Spinal cord (tissue), 9 donors: ENCODE measurements at regions not wholly inside any gene's neighbourhood (a gene's known extent, or its start where the extent isn't known, plus 50 kb on each side); places are given as distances from the start of the nearest gene placed in this dataset.
A peak's percentile ranks its signal among the peaks of the same experiment; 100 is the strongest.

Experiments
- DNase-seq, 6 donors: peaks; one replicate each; pipeline versions ENCODE4 v3.0.0 to v3.0.0-alpha.2; 2013 to 2015; ENCODE audit warnings: low spot score in 6 of 6, low read depth in 4 of 6
- H3K27ac ChIP-seq: one replicate; pipeline ENCODE4 v1.5.1; 2013; ENCODE audit warnings: low read depth, low read length, control low read depth
- H3K27me3 ChIP-seq: one replicate; pipeline ENCODE4 v1.6.1; 2013; ENCODE audit warnings: low read length; ENCODE audit not compliant: control insufficient read depth, insufficient read depth
- H3K36me3 ChIP-seq: one replicate; pipeline ENCODE4 v1.6.1; 2013; ENCODE audit warnings: low read length; ENCODE audit not compliant: control insufficient read depth, insufficient read depth
- H3K4me1 ChIP-seq: one replicate; pipeline ENCODE4 v1.6.1; 2013; ENCODE audit warnings: low read length; ENCODE audit not compliant: control insufficient read depth, insufficient read depth
- H3K4me3 ChIP-seq: one replicate; pipeline ENCODE4 v1.5.1; 2013; ENCODE audit warnings: low read depth, low read length, control low read depth
- H3K9me3 ChIP-seq: one replicate; pipeline ENCODE4 v1.6.1; 2013; ENCODE audit warnings: low read length; ENCODE audit not compliant: control insufficient read depth, insufficient read depth
- WGBS: methylation state at CpG from one replicate; pipeline ENCODE4 v1.1.5; 2013; ENCODE audit warnings: missing lambda C conversion rate; ENCODE audit not compliant: insufficient coverage; 5-methylcytosine and 5-hydroxymethylcytosine counted together
- donor health status: healthy.

- Histone ChIP-seq H3K27me3 (no peaks in the 10 kb centered on the region), H3K4me1 (peaks cover 5% of the 10 kb centered on the region), H3K36me3 (no peaks in the 10 kb centered on the region), H3K27ac (no peak overlapping the region), H3K4me3 (no peak overlapping the region), H3K9me3 (no peaks in the 10 kb centered on the region)
- 79% methylated on average over 8 of the region's 10 CpGs for WGBS
- no peak for DNase-seq
Observed at GRCh38 chr9:92187989-92188714, 72.9 kb upstream of the SPTLC1 start.

GRCh38 chr9:92187390-92187789 is 72.2 kb upstream of the SPTLC1 start:
- Histone ChIP-seq H3K4me1 (peaks cover 5% of the 10 kb centered on the region), H3K4me3 (no peak overlapping the region), H3K27me3 (no peaks in the 10 kb centered on the region), H3K36me3 (no peaks in the 10 kb centered on the region), H3K9me3 (no peaks in the 10 kb centered on the region), H3K27ac (no peak overlapping the region)
- 87% methylated on average over 3 of the region's 3 CpGs for WGBS
- DNase-seq: no peak

GRCh38 chr9:92186631-92187030 is 71.4 kb upstream of the SPTLC1 start:
- H3K9me3 ChIP-seq: no peaks in the 10 kb centered on the region
- H3K36me3 ChIP-seq: no peaks in the 10 kb centered on the region
- H3K4me1 ChIP-seq: peaks cover 5% of the 10 kb centered on the region
- no peaks in the 10 kb centered on the region for H3K27me3 ChIP-seq
- no peak overlapping the region for H3K27ac ChIP-seq
- H3K4me3 ChIP-seq: no peak overlapping the region
- WGBS: 81% methylated on average over 7 of the region's 7 CpGs
- DNase-seq: no peak

- H3K27ac ChIP-seq: no peak overlapping the region
- no peaks in the 10 kb centered on the region for H3K27me3 ChIP-seq
- WGBS: 89% methylated on average over 3 of the region's 5 CpGs
- DNase-seq: no peak
- no peaks in the 10 kb centered on the region for H3K36me3 ChIP-seq
- no peak overlapping the region for H3K4me3 ChIP-seq
- H3K9me3 ChIP-seq: peaks cover 1% of the 10 kb centered on the region
- H3K4me1 ChIP-seq: peaks cover 5% of the 10 kb centered on the region
Observed at GRCh38 chr9:92185681-92186080, 70.5 kb upstream of the SPTLC1 start.

- no peak overlapping the region for H3K27ac ChIP-seq
- WGBS: 85% methylated on average over 6 of the region's 9 CpGs
- H3K4me3 ChIP-seq: no peak overlapping the region
- DNase-seq: no peak
- H3K27me3 ChIP-seq: no peaks in the 10 kb centered on the region
- H3K9me3 ChIP-seq: peaks cover 1% of the 10 kb centered on the region
- no peaks in the 10 kb centered on the region for H3K36me3 ChIP-seq
- H3K4me1 ChIP-seq: peaks cover 5% of the 10 kb centered on the region
Observed at GRCh38 chr9:92185096-92185495, 69.9 kb upstream of the SPTLC1 start.

- 88% methylated on average over 1 of the region's 1 CpG for WGBS
- no peak overlapping the region for H3K27ac ChIP-seq
- no peak for DNase-seq
Observed at GRCh38 chr9:92184041-92184564, 68.9 kb upstream of the SPTLC1 start.

GRCh38 chr9:92183449-92183848 is 68.2 kb upstream of the SPTLC1 start:
- no peaks in the 10 kb centered on the region for H3K36me3 ChIP-seq
- H3K9me3 ChIP-seq: peaks cover 1% of the 10 kb centered on the region
- no peak overlapping the region for H3K27ac ChIP-seq
- H3K4me1 ChIP-seq: no peaks in the 10 kb centered on the region
- no peak overlapping the region for H3K4me3 ChIP-seq
- no peaks in the 10 kb centered on the region for H3K27me3 ChIP-seq
- DNase-seq: no peak
- WGBS: no CpG with 5 or more reads among the region's 5 CpGs

More at GRCh38 chr9:92184041-92184564, 68.9 kb upstream of the SPTLC1 start:
- Histone ChIP-seq H3K4me3 (no peak overlapping the region), H3K27me3 (no peaks in the 10 kb centered on the region), H3K9me3 (peaks cover 1% of the 10 kb centered on the region), H3K4me1 (peaks cover under 1% of the 10 kb centered on the region), H3K36me3 (no peaks in the 10 kb centered on the region)

GRCh38 chr9:92181296-92181695 is 66.1 kb upstream of the SPTLC1 start:
- no peak for DNase-seq
- Histone ChIP-seq H3K4me3 (no peak overlapping the region), H3K36me3 (no peaks in the 10 kb centered on the region), H3K4me1 (no peaks in the 10 kb centered on the region), H3K9me3 (peaks cover 1% of the 10 kb centered on the region), H3K27ac (no peak overlapping the region), H3K27me3 (no peaks in the 10 kb centered on the region)
- 76% methylated on average over 3 of the region's 4 CpGs for WGBS

- Histone ChIP-seq H3K4me1 (no peaks in the 10 kb centered on the region), H3K9me3 (peaks cover 1% of the 10 kb centered on the region), H3K27me3 (no peaks in the 10 kb centered on the region), H3K36me3 (no peaks in the 10 kb centered on the region), H3K27ac (no peak overlapping the region), H3K4me3 (no peak overlapping the region)
- peak in 1 of 6 donors; percentile 7 for DNase-seq
- 58% methylated on average over 6 of the region's 7 CpGs for WGBS
Observed at GRCh38 chr9:92180669-92181181, 65.5 kb upstream of the SPTLC1 start.

GRCh38 chr9:92180002-92180400 is 64.8 kb upstream of the SPTLC1 start:
- Histone ChIP-seq H3K9me3 (peaks cover 1% of the 10 kb centered on the region), H3K36me3 (no peaks in the 10 kb centered on the region), H3K4me1 (no peaks in the 10 kb centered on the region), H3K27me3 (no peaks in the 10 kb centered on the region), H3K4me3 (no peak overlapping the region), H3K27ac (no peak overlapping the region)
- 90% methylated on average over 2 of the region's 3 CpGs for WGBS
- DNase-seq: no peak
